A549 (cell line): ENCODE measurements at regions not wholly inside any gene's neighbourhood (a gene's known extent, or its start where the extent isn't known, plus 50 kb on each side); places are given as distances from the start of the nearest gene placed in this dataset.

Experiments used
- SREBF2 ChIP-seq: fragments of 450-650 bp; IDR thresholded peaks from 2 replicates; pipeline ENCODE4 v1.6.1; 2014; ENCODE audit warnings: mild to moderate bottlenecking, moderate library complexity
- TF ChIP-seq, protein P1 (sequence below): fragments of >200 bp; sonication (Bioruptor Twin); formaldehyde crosslinking; IDR thresholded peaks from 3 replicates; pipeline ENCODE4 v1.5.1; 2016

DNA sequence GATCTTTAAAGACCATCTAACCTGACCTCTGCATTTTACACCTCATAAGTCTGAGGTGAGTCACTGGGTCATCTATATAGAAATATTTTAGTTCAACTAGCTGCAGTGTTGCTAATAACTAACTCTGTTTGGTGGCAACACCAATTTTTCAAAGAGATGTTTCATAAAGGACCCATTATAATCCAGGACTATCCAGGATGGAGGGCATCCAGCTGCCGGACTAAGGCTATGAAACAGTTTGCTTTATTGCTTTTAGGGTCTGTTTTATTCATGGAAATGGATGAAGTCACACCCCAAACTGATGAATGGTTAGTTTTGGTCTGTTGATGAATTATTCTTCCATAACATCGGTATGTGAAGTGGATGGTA, 204.2 kb upstream of the GMDS start:
- TF ChIP-seq SREBF2: no peak
- TF ChIP-seq, protein P1, sequence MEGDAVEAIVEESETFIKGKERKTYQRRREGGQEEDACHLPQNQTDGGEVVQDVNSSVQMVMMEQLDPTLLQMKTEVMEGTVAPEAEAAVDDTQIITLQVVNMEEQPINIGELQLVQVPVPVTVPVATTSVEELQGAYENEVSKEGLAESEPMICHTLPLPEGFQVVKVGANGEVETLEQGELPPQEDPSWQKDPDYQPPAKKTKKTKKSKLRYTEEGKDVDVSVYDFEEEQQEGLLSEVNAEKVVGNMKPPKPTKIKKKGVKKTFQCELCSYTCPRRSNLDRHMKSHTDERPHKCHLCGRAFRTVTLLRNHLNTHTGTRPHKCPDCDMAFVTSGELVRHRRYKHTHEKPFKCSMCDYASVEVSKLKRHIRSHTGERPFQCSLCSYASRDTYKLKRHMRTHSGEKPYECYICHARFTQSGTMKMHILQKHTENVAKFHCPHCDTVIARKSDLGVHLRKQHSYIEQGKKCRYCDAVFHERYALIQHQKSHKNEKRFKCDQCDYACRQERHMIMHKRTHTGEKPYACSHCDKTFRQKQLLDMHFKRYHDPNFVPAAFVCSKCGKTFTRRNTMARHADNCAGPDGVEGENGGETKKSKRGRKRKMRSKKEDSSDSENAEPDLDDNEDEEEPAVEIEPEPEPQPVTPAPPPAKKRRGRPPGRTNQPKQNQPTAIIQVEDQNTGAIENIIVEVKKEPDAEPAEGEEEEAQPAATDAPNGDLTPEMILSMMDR: no peak
